ENCODE measurements at regions not wholly inside any gene's neighbourhood (a gene's known extent, or its start where the extent isn't known, plus 50 kb on each side); places are given as distances from the start of the nearest gene placed in this dataset.

- TF ChIP-seq POLR2A (IDR thresholded peaks at IDR 0.05; ENCODE audit: low read length) (no peak), GATA1 (IDR thresholded peaks at IDR 0.05; ENCODE audit: low read depth, low read length) (no peak)
Measured at GRCh38 chr16:54996186-54996585, 65.5 kb downstream of the IRX5 start.

Data from erythroblast (primary cell).